ENCODE measurements at regions not wholly inside any gene's neighbourhood (a gene's known extent, or its start where the extent isn't known, plus 50 kb on each side); places are given as distances from the start of the nearest gene placed in this dataset.

DNA sequence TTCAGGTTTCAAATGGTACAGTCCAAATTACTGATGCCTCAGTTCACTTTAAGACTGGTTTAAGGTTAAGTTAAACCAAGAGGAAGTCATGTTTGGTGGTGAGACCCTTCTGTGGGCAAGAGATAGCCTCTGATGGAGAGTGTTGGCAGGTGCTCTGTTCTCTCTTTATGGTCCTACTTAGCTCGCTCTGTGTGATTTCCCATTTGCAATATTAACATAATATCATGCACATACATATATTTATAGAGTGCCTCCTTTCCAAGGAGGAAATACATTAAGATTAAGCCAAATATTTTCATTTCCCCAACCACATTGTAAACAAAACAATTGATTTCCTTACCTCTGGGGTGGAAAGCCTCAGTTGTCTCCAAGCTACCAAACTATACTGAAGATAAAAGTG is 222.4 kb downstream of the PIK3C3 start:
- TF ChIP-seq, protein P1, sequence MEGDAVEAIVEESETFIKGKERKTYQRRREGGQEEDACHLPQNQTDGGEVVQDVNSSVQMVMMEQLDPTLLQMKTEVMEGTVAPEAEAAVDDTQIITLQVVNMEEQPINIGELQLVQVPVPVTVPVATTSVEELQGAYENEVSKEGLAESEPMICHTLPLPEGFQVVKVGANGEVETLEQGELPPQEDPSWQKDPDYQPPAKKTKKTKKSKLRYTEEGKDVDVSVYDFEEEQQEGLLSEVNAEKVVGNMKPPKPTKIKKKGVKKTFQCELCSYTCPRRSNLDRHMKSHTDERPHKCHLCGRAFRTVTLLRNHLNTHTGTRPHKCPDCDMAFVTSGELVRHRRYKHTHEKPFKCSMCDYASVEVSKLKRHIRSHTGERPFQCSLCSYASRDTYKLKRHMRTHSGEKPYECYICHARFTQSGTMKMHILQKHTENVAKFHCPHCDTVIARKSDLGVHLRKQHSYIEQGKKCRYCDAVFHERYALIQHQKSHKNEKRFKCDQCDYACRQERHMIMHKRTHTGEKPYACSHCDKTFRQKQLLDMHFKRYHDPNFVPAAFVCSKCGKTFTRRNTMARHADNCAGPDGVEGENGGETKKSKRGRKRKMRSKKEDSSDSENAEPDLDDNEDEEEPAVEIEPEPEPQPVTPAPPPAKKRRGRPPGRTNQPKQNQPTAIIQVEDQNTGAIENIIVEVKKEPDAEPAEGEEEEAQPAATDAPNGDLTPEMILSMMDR (conservative IDR thresholded peaks at IDR 0.05; ENCODE audit: low read length), result no peak
- no peak for TF ChIP-seq EZH2phosphoT487 (IDR thresholded peaks at IDR 0.05; ENCODE audit: borderline replicate concordance, low read depth, low read length)
